IPS-20b (cell line): ENCODE measurements at regions not wholly inside any gene's neighbourhood (a gene's known extent, or its start where the extent isn't known, plus 50 kb on each side); places are given as distances from the start of the nearest gene placed in this dataset.

Experiments
- H3K27ac ChIP-seq: one replicate; pipeline ENCODE4 v1.5.1; 2013; ENCODE audit warnings: low read length
- H3K27me3 ChIP-seq: 2 replicates; pipeline ENCODE4 v1.6.1; 2013; ENCODE audit warnings: mild to moderate bottlenecking, low read length, inconsistent platforms; ENCODE audit not compliant: insufficient read depth
- H3K36me3 ChIP-seq: 2 replicates; pipeline ENCODE4 v1.6.1; 2013; ENCODE audit warnings: low read depth, mild to moderate bottlenecking, inconsistent platforms, low read length, moderate library complexity; ENCODE audit not compliant: insufficient read depth
- H3K4me1 ChIP-seq: 2 replicates; pipeline ENCODE4 v1.6.1; 2013; ENCODE audit warnings: mild to moderate bottlenecking, control low read depth, inconsistent platforms, low read length, moderate library complexity; ENCODE audit not compliant: insufficient read depth
- H3K4me3 ChIP-seq: 2 replicates; pipeline ENCODE4 v1.5.1; 2013; ENCODE audit warnings: mild to moderate bottlenecking, low read length, inconsistent platforms
- H3K9ac ChIP-seq: 2 replicates; pipeline ENCODE4 v1.6.1; 2013; ENCODE audit warnings: low read depth, mild to moderate bottlenecking, inconsistent platforms, low read length, moderate library complexity
- H3K9me3 ChIP-seq: 2 replicates; pipeline ENCODE4 v1.6.1; 2013; ENCODE audit warnings: mild to moderate bottlenecking, low read depth, low read length, inconsistent platforms; ENCODE audit not compliant: insufficient read depth

GRCh38 chr1:58249737-58250586 lies 296.6 kb downstream of the OMA1 start:
- H3K27ac ChIP-seq = no peak overlapping the region
- H3K9ac ChIP-seq = peak overlapping the region; percentile 19; the same call in 1 of the 2 replicates
- H3K4me3 ChIP-seq = peak overlapping the region; percentile 68
- no peaks in the 10 kb centered on the region for H3K9me3 ChIP-seq
- H3K27me3 ChIP-seq = peaks cover 49% of the 10 kb centered on the region
- H3K4me1 ChIP-seq = peaks cover 11% of the 10 kb centered on the region; the same call in 1 of the 2 replicates
- no peaks in the 10 kb centered on the region for H3K36me3 ChIP-seq

- peaks cover 11% of the 10 kb centered on the region; the same call in 1 of the 2 replicates for H3K4me1 ChIP-seq
- peak overlapping the region; percentile 19; the same call in 1 of the 2 replicates for H3K9ac ChIP-seq
- H3K27me3 ChIP-seq = peaks cover 49% of the 10 kb centered on the region
- H3K4me3 ChIP-seq = peak overlapping the region; percentile 68
- H3K36me3 ChIP-seq = no peaks in the 10 kb centered on the region
- no peaks in the 10 kb centered on the region for H3K9me3 ChIP-seq
- H3K27ac ChIP-seq = no peak overlapping the region
Measured at GRCh38 chr1:58249388-58249736, 297.2 kb downstream of the OMA1 start.

DNA sequence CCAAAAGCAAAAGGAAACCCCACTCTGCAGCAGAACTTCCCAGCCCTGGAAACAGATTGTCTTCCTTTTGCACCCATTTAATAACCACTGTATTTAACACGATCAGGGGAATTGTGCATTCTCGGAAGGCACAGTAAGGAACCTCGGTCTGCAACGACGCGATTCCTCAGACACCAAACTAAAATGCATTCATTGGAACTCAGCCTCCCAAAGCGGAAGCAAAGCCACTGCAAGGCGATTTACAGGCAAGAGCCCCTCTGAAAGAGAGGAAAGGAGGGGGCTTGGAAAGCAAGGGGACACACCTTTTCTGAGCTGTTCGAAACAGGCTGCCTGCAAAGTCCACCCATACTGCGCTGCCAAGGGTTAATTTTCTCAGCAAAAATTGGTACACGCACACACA lies 297.7 kb downstream of the OMA1 start:
- Histone ChIP-seq H3K4me3 (peak overlapping the region; percentile 68), H3K27me3 (peaks cover 49% of the 10 kb centered on the region), H3K9ac (peak overlapping the region; percentile 8; the same call in 1 of the 2 replicates), H3K27ac (no peak overlapping the region), H3K4me1 (peaks cover 11% of the 10 kb centered on the region; the same call in 1 of the 2 replicates), H3K9me3 (no peaks in the 10 kb centered on the region), H3K36me3 (no peaks in the 10 kb centered on the region)

GRCh38 chr1:58248072-58248471 lies 298.5 kb downstream of the OMA1 start:
- Histone ChIP-seq H3K36me3 (no peaks in the 10 kb centered on the region), H3K9me3 (no peaks in the 10 kb centered on the region), H3K9ac (no peak overlapping the region), H3K4me3 (peak overlapping the region; percentile 68; the same call in 1 of the 2 replicates), H3K27ac (no peak overlapping the region), H3K4me1 (peaks cover 11% of the 10 kb centered on the region; the same call in 1 of the 2 replicates), H3K27me3 (peaks cover 49% of the 10 kb centered on the region)

DNA sequence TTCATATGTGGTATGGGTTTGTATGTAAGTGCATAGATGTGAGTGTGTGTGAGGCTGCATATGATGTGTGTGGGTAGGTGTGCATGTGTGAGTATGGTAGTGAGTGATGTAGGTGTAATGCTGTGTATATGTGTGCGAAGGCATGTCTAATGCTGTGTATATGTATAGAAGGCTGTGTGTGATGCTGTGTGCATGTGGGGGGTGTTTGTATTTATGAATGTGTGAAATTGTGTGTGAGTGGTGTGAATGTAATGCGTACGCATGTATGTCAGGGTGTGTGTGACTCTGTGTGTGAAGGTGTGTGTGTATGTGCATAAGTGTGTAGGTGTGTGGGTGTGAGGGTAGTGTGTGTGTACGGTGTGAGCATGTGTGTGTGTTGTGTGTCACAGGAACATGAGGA lies 300.0 kb downstream of the OMA1 start:
- Histone ChIP-seq H3K9me3 (no peaks in the 10 kb centered on the region), H3K27me3 (peaks cover 49% of the 10 kb centered on the region), H3K4me3 (no peak overlapping the region), H3K27ac (no peak overlapping the region), H3K36me3 (no peaks in the 10 kb centered on the region), H3K9ac (no peak overlapping the region), H3K4me1 (peaks cover 11% of the 10 kb centered on the region; the same call in 1 of the 2 replicates)

DNA sequence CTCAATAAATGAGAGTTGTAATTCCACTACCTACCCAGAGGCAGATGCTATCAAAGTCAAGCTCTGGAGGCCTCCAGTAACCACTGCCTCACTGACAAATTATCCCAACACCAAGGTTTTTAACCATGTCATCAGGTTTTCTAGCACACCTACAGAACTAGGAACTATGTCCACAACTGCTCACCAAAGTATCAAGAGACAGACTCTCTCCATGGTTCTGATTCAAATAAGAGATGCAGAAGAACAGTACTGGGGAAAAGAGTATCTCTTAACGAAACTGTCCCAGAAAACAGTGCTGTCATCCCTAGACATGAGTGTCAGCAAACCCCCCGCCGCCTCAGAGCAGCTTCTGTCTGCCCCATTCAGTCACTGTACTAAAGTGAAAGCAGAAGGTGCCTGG lies 301.7 kb downstream of the OMA1 start:
- Histone ChIP-seq H3K27me3 (peaks cover 37% of the 10 kb centered on the region), H3K4me3 (no peak overlapping the region), H3K9me3 (no peaks in the 10 kb centered on the region), H3K9ac (no peak overlapping the region), H3K36me3 (no peaks in the 10 kb centered on the region), H3K4me1 (peaks cover 8% of the 10 kb centered on the region; the same call in 1 of the 2 replicates), H3K27ac (no peak overlapping the region)

DNA sequence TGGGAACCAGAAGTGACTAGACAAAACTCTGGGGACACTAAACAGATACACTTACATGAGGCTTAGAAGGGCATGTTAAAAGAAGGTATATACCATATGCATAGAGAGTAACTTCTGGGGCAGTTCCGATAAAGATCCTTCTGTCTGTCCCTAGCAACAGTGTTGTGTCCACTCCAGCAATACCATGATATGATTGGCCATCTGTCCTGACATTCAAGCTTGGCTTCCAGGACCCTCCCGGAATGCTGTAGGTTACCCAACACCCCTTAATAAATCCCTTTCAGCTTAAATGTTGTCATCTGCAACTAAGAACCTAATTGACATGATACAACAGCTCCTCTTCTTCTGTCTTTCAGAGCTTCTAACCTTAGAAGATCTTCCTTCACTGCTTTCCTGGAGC lies 307.7 kb downstream of the OMA1 start:
- Histone ChIP-seq H3K27ac (no peak overlapping the region), H3K36me3 (no peaks in the 10 kb centered on the region), H3K9me3 (no peaks in the 10 kb centered on the region), H3K9ac (no peak overlapping the region), H3K27me3 (no peaks in the 10 kb centered on the region), H3K4me1 (peaks cover 33% of the 10 kb centered on the region; the same call in 1 of the 2 replicates), H3K4me3 (no peak overlapping the region)

GRCh38 chr1:58233729-58234128 lies 312.8 kb downstream of the OMA1 start:
- Histone ChIP-seq H3K4me1 (peaks cover 35% of the 10 kb centered on the region; the same call in 1 of the 2 replicates), H3K27me3 (no peaks in the 10 kb centered on the region), H3K9me3 (no peaks in the 10 kb centered on the region), H3K36me3 (no peaks in the 10 kb centered on the region), H3K4me3 (no peak overlapping the region), H3K27ac (no peak overlapping the region), H3K9ac (no peak overlapping the region)

DNA sequence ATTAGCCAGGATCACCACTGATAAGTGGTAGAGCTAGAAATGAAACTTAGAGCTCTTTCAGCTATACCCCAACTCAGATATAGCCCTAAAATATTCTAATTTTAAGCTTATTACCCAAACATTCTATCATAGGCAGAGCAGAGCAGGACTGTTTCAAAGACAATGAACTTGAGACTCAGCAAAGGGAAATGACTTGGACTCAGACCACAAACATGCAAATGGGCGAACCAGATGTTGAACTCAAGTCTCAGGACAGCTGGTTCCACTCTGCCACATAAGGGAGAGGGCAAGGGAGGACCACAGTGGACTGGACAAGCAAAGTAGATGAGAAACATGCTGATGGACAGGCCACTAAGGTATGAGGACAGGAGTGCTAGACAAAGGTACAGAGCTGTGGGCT lies 315.3 kb downstream of the OMA1 start:
- H3K27ac ChIP-seq = no peak overlapping the region
- H3K4me1 ChIP-seq = peaks cover 18% of the 10 kb centered on the region; the same call in 1 of the 2 replicates
- no peaks in the 10 kb centered on the region for H3K9me3 ChIP-seq
- no peaks in the 10 kb centered on the region for H3K36me3 ChIP-seq
- no peak overlapping the region for H3K4me3 ChIP-seq
- no peaks in the 10 kb centered on the region for H3K27me3 ChIP-seq
- H3K9ac ChIP-seq = no peak overlapping the region

DNA sequence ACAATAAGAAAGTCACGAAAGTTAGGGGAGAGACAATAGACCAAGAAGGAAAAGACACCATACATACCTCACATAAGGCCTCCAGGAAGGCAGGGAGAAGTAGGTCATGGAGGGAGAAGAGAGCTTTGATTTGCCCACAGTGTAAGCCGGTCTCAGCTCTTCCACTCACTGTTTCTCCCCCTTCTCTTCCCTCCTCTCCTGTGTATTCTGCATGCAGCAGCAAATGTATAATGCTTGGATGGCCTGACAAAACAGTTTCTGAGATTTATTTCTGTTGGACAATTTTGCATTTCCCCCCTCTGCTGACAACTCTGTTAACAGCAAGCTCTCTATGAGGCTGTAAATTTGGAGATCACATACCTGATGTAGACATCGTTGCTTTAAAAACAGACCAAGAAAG lies 318.9 kb downstream of the OMA1 start:
- H3K27ac ChIP-seq = no peak overlapping the region
- H3K4me1 ChIP-seq = peaks cover under 1% of the 10 kb centered on the region; the same call in 1 of the 2 replicates
- H3K9me3 ChIP-seq = no peaks in the 10 kb centered on the region
- H3K9ac ChIP-seq = no peak overlapping the region
- H3K4me3 ChIP-seq = no peak overlapping the region
- H3K27me3 ChIP-seq = no peaks in the 10 kb centered on the region
- no peaks in the 10 kb centered on the region for H3K36me3 ChIP-seq

DNA sequence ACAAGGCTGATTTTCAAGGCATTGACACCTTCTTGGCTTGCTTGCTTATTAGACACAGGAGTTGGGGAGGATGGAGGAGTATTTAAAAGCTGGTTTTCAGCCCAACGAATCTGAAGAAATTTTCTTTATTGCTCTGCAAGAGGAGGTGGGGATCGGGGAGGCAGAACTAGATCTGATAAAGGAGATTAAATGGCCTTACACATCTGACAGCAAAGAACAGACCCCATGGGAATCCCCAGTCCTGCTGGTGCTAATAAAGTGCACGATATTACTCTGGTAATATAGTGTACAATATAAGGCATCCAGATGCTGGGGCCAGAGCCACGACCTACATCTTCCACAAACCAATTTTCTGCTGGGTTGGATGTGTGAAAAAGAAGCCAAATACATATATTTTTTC lies 323.0 kb downstream of the OMA1 start:
- Histone ChIP-seq H3K36me3 (no peaks in the 10 kb centered on the region), H3K27me3 (no peaks in the 10 kb centered on the region), H3K4me3 (no peak overlapping the region), H3K27ac (no peak overlapping the region), H3K9ac (no peak overlapping the region), H3K9me3 (no peaks in the 10 kb centered on the region), H3K4me1 (no peaks in the 10 kb centered on the region)

DNA sequence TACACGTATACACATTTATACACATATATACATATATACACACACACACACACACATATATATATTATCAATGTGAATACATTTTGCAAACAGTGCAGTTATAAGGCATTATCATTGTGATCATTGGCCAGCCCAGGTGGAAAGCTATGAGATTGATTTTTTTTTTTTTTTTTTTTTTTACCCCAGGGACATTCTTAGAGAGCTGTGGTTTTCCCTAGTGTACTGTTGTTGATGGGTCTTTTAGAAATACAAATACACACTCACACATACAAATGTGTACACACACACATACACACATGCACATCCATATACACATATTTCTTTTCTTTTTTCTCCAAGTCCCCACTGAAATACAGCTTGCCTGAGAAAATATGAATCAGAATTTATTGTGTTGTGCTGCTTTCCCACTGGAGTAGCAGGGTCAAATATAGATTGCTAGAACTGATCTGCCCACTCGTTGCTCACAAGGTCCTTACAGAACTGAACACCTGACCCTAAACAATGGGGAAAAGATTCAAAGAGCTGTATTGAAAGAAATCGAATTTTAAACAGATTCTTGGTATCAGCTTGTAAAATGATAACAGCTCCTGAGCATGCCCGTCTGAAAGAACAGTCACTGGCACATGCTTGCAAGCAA lies 325.6 kb downstream of the OMA1 start:
- H3K27me3 ChIP-seq = no peaks in the 10 kb centered on the region
- no peak overlapping the region for H3K9ac ChIP-seq
- H3K27ac ChIP-seq = no peak overlapping the region
- H3K4me3 ChIP-seq = no peak overlapping the region
- H3K9me3 ChIP-seq = no peaks in the 10 kb centered on the region; the same call in 1 of the 2 replicates
- no peaks in the 10 kb centered on the region for H3K4me1 ChIP-seq
- no peaks in the 10 kb centered on the region for H3K36me3 ChIP-seq
